ENCODE measurements at regions not wholly inside any gene's neighbourhood (a gene's known extent, or its start where the extent isn't known, plus 50 kb on each side); places are given as distances from the start of the nearest gene placed in this dataset.
A peak's percentile ranks its signal among the peaks of the same experiment; 100 is the strongest.

GRCh38 chr4:127500242-127500641, 132.5 kb upstream of the INTU start:
- H3K27me3 ChIP-seq, result no peaks in the 10 kb centered on the region
- H3K4me3 ChIP-seq, result no peak overlapping the region
- H3K4me1 ChIP-seq (ENCODE audit: insufficient read depth), result peaks cover 2% of the 10 kb centered on the region
- WGBS, 3 donors, result 42 to 49% (median 49%) methylated on average over 2 of the region's 2 CpGs
- intact Hi-C loops (cut with DNase I), result no loop called here
- TF ChIP-seq POLR2A (IDR thresholded peaks at IDR 0.05) (no peak), EP300 (IDR thresholded peaks at IDR 0.05) (no peak), CTCF (IDR thresholded peaks at IDR 0.05) (no peak)
- no peak overlapping the region for H3K27ac ChIP-seq
- DNase-seq, result no peak
- H3K9me3 ChIP-seq, result no peaks in the 10 kb centered on the region
- no peaks in the 10 kb centered on the region for H3K36me3 ChIP-seq

GRCh38 chr4:127501103-127501502, 131.7 kb upstream of the INTU start:
- no peak for DNase-seq
- no peak overlapping the region for H3K4me3 ChIP-seq
- H3K27me3 ChIP-seq, result no peaks in the 10 kb centered on the region
- H3K9me3 ChIP-seq, result no peaks in the 10 kb centered on the region
- intact Hi-C loops (cut with DNase I), result no loop called here
- TF ChIP-seq CTCF (IDR thresholded peaks at IDR 0.05) (no peak), POLR2A (IDR thresholded peaks at IDR 0.05) (no peak), EP300 (IDR thresholded peaks at IDR 0.05) (no peak)
- peaks cover 2% of the 10 kb centered on the region for H3K4me1 ChIP-seq (ENCODE audit: insufficient read depth)
- H3K27ac ChIP-seq, result no peak overlapping the region
- no peaks in the 10 kb centered on the region for H3K36me3 ChIP-seq

- no peaks in the 10 kb centered on the region for H3K9me3 ChIP-seq
- WGBS, 3 donors, result 32 to 51% (median 34%) methylated on average over 2 of the region's 2 CpGs
- H3K4me1 ChIP-seq (ENCODE audit: insufficient read depth), result peaks cover 5% of the 10 kb centered on the region
- intact Hi-C loops (cut with DNase I), result no loop called here
- TF ChIP-seq EP300 (IDR thresholded peaks at IDR 0.05) (no peak), CTCF (IDR thresholded peaks at IDR 0.05) (no peak), POLR2A (IDR thresholded peaks at IDR 0.05) (no peak)
- no peak overlapping the region for H3K4me3 ChIP-seq
- DNase-seq, result no peak
- H3K27me3 ChIP-seq, result no peaks in the 10 kb centered on the region
- H3K27ac ChIP-seq, result no peak overlapping the region
- no peaks in the 10 kb centered on the region for H3K36me3 ChIP-seq
Observed at GRCh38 chr4:127503111-127503510, 129.6 kb upstream of the INTU start.

GRCh38 chr4:127505203-127505602, 127.6 kb upstream of the INTU start:
- H3K4me1 ChIP-seq (ENCODE audit: insufficient read depth), result peaks cover 5% of the 10 kb centered on the region
- no peaks in the 10 kb centered on the region for H3K9me3 ChIP-seq
- WGBS, 3 donors, result 0 to 4% (median 4%) methylated on average over 1 of the region's 1 CpG
- H3K27me3 ChIP-seq, result no peaks in the 10 kb centered on the region
- no peaks in the 10 kb centered on the region for H3K36me3 ChIP-seq
- intact Hi-C loops (cut with DNase I), result no loop called here
- H3K27ac ChIP-seq, result no peak overlapping the region
- TF ChIP-seq POLR2A (IDR thresholded peaks at IDR 0.05) (no peak), CTCF (IDR thresholded peaks at IDR 0.05) (no peak), EP300 (IDR thresholded peaks at IDR 0.05) (no peak)
- peak in 1 of 5 donors; percentile 17 for DNase-seq
- H3K4me3 ChIP-seq, result no peak overlapping the region

- peaks cover 3% of the 10 kb centered on the region for H3K4me1 ChIP-seq (ENCODE audit: insufficient read depth)
- H3K4me3 ChIP-seq, result no peak overlapping the region
- WGBS, 3 donors, result 61 to 70% (median 63%) methylated on average over 1 of the region's 1 CpG
- no peaks in the 10 kb centered on the region for H3K9me3 ChIP-seq
- intact Hi-C loops (cut with DNase I), result no loop called here
- TF ChIP-seq EP300 (IDR thresholded peaks at IDR 0.05) (no peak), POLR2A (IDR thresholded peaks at IDR 0.05) (no peak), CTCF (IDR thresholded peaks at IDR 0.05) (no peak)
- H3K27ac ChIP-seq, result no peak overlapping the region
- no peaks in the 10 kb centered on the region for H3K36me3 ChIP-seq
- no peaks in the 10 kb centered on the region for H3K27me3 ChIP-seq
- DNase-seq, result no peak
Observed at GRCh38 chr4:127506283-127506682, 126.5 kb upstream of the INTU start.
